Stimulated activated CD8-positive, alpha-beta memory T cell treated with anti-CD3 and anti-CD28 coated beads, Interleukin-7, amount 100 ng/mL, for 24 hours (primary cell): ENCODE measurements at regions not wholly inside any gene's neighbourhood (a gene's known extent, or its start where the extent isn't known, plus 50 kb on each side); places are given as distances from the start of the nearest gene placed in this dataset.
"Not testable (repeated sequence)": the region's sequence is repeated elsewhere in the genome, so short reads cannot be mapped to it uniquely, and the experiment has no call there.

Experiments used
- DNase-seq: peaks from one replicate; pipeline ENCODE4 v3.0.0-alpha.2; 2020; ENCODE audit warnings: low read depth

DNA sequence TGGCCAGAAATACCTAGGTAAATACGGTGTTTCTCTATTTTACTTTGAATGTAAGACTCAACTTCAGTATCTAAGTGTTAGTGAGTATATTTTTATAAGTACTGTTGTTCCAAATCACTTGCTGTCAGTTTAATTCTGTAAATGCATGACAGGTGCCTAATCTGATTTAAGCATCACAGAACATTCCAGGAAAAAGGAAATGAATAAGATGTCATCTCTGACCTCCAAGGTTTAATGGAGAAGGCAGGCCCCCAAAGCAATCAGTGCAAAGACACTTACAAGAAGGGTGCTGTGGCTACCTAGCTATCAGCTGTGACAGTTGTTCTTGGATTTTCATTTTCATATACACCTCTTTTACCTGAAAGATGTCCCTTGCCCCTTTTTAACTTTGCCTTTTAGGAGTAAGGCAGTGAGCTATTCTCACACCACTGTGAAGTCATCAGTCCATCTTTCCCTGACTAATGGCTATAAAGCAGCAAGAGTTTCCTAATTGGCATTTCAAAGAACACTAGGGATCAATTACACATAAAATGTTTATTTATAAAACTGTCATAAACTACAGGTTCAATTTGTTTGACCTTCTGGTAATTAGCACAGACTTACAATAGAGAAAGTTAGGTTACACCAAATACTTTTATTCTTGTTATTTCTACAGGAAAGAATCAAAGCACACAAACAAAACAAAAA, 427.6 kb downstream of the SPRY2 start:
- no peak for DNase-seq

DNA sequence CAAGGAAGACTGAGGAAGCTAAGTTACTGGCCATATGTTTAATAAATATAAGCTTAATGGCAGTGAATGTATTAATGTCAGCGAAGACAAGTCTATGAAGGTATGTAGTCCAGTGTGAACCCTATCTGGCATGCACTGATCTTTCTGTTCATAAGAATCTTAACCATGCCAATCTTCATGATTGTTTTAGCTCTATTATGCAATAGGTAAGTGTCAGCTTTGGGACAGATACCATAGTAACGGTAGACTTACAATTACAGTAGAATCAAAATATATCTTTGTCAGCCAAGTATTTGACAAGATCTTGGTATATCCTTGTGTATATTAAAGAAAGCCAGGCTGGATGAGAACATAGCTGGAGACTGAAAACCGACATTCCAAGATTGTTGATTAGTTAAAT, 428.5 kb downstream of the SPRY2 start:
- DNase-seq, result no peak

- DNase-seq, result no peak
Observed at GRCh38 chr13:79910875-79911540, 429.9 kb downstream of the SPRY2 start.

DNA sequence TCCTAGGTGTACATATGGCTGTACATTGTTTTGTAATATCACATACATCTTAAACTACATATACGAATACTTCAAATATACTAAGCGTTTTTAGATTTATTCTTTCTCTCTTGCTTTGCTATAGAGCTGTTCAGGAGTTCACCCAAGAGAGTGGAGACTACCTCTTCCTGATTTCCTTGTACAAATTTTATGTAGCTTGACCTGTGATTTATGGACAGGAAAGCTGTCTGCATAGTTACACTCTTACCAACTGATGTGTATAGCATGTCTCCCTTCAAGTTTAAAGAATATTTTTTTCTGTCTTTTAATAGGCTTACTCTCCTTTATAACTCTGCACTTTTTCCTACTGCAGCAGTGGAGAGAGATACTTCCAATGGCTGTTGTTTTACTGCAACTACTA, 428.7 kb downstream of the NDFIP2 start:
- DNase-seq, result no peak

- no peak for DNase-seq
Observed at GRCh38 chr13:79908381-79908780, 427.4 kb downstream of the NDFIP2 start.

- DNase-seq, result no peak
Observed at GRCh38 chr13:79907527-79907926, 426.6 kb downstream of the NDFIP2 start.

- no peak for DNase-seq
Observed at GRCh38 chr13:79906345-79906744, 425.4 kb downstream of the NDFIP2 start.

GRCh38 chr13:79905018-79905417, 424.1 kb downstream of the NDFIP2 start:
- DNase-seq, result no peak

- DNase-seq, result no peak
Observed at GRCh38 chr13:79904581-79904980, 423.6 kb downstream of the NDFIP2 start.

GRCh38 chr13:79901336-79901735, 420.4 kb downstream of the NDFIP2 start:
- DNase-seq, result no peak

- DNase-seq, result no peak
Observed at GRCh38 chr13:79900356-79900755, 419.4 kb downstream of the NDFIP2 start.

- no peak for DNase-seq
Observed at GRCh38 chr13:79898996-79899395, 418.0 kb downstream of the NDFIP2 start.

GRCh38 chr13:79898202-79898826, 417.4 kb downstream of the NDFIP2 start:
- DNase-seq, result no peak

DNA sequence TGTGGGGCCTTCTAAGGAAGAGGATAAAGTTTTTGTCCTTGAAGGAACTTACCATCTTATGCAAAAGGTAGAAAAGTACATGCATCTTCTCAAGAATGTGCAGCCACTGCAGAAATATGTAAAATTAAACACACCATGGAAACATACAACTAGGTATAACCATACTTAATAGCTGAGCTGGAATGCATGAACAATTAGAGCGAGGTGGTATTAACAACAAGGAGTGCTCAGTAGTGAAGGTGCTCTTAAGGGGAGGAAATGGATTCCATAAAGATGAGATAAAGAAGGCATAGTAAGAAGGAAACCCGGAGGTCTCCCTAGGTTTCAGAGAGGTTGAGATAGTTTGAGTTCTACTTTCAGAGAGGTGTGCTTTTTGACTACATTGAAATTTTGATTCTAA, 415.9 kb downstream of the NDFIP2 start:
- no peak for DNase-seq

DNA sequence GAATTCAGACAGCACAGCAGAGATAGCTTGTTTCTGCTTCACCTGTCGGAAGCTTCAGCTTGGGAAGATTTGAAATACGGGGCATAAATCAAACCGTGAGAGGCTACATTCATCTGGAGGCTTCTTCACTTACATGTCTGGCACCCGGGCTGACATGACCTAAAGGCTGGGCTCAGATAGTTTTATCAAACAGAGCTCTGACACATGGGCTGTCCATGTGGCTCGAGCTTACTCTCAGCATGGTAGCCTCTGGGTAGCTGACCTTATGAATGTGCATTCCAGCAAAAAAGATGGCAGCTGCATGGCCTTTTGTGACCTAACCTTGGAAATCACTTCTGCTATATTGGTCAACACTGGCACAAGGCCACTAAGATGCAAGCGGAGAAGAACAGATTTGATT, 414.5 kb downstream of the NDFIP2 start:
- no peak for DNase-seq

DNA sequence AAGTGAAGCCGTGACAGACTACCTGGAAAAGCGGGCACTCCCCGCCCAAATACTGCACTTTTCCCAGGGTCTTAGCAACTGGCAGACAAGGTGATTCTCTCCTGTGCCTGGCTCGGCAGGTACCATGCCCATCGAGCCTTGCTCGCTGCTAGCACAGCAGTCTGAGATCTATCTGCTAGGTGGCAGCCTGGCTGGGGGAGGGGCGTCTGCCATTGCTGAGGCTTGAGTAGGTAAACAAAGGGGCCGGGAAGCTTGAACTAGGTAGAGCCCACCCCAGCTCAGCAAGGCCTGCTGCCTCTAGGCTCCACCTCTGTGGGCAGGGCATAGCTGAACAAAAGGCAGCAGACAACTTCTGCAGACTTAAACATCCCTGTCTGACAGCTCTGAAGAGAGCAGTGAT, 406.3 kb downstream of the NDFIP2 start:
- not testable (repeated sequence) for DNase-seq

GRCh38 chr13:79886601-79887000, 405.6 kb downstream of the NDFIP2 start:
- no peak for DNase-seq

- DNase-seq, result no peak
Observed at GRCh38 chr13:79884890-79885289, 403.9 kb downstream of the NDFIP2 start.

- DNase-seq, result no peak
Observed at GRCh38 chr13:79883216-79883615, 402.3 kb downstream of the NDFIP2 start.

GRCh38 chr13:79880818-79881217, 399.9 kb downstream of the NDFIP2 start:
- DNase-seq, result no peak

DNA sequence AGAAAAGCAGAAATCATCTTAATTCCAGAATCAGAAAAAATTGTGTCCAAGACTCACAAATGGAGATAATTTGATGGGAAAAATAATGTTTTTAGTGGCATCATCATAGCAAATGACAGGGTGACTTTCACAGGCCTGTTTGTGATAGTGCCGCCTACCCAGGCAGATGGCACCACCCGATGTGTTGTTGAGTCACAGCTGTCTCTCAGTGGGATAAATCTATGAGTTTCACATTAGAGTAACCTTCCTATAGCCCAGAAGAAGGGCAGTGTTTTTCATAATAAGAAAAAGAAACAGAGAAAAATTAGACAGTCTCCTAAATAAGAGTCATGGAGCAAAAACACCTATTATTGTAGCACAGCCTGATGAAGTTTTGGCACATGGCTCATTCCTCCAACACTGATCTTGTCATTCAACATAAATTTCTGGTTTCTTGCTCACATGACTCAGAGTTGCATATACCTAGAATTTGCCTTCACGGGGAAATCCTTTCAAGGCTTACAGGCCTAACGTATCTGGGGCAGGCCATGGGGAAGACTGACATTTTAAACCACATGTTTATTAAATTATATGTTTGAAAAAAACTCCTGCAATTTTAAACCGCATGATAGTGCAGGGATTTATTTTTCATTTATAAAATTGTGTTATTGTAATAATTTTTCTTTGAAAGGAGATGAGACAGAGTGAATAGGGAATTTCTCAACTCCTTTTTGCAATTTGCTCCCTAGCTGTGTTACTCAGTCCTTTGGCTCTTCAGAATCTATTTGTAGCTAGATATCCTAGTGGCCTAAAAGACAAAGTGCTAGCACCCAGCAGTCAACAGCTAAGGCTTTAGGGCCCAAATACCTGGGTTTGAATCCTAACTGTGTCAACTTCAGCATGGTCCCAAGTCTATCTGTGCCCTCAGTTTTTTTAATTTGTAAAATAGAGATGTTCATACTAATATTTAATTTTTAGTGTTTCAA, 393.7 kb downstream of the NDFIP2 start:
- no peak for DNase-seq

DNA sequence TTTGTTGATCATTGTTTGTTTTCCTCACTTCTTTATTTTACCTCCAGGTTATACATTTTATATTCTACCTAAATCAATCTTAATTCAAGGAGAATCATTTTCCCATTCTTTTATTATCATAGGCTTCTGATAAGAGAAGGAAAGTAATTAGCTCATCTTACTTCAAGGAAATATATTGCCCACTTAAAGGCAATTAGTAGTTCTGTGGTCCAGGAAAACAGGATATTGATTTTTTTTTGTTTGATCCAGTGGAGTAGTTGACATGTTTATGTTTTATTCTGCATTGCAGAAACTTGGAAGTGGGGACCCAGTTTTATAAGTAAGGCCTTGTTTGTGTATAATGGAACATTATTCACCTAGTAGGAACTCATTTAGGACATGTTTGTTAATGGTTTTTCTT, 390.6 kb downstream of the NDFIP2 start:
- no peak for DNase-seq
